ENCODE measurements at regions not wholly inside any gene's neighbourhood (a gene's known extent, or its start where the extent isn't known, plus 50 kb on each side); places are given as distances from the start of the nearest gene placed in this dataset.
"Not testable (repeated sequence)": the region's sequence is repeated elsewhere in the genome, so short reads cannot be mapped to it uniquely, and the experiment has no call there.

DNA sequence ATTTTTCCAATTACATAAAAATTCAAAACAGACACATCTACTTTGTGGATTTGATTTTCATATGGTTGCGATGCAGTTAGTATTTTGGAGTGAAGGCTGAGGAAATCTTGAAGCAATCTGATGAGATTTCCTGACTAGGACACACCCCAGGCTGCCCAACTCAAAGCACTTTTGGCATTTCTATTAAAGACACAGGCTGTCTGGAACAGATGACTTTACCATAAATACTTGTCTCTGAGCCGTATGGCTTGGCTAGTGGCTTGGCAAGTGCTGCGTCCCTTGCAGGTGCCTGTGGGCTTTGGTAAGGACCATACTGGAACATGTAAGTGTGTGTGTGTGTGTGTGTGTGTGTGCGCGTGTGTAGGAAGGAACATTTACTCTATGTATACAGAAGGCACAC, 218.8 kb downstream of the FGF9 start:
- H3K79me1 ChIP-seq (ENCODE audit: insufficient read depth, low read depth, low read length, poor library complexity, severe bottlenecking) = no peaks in the 10 kb centered on the region
- no peak overlapping the region for H3K23ac ChIP-seq (ENCODE audit: insufficient read length, low read depth, low read length)
- no peaks in the 10 kb centered on the region for H3K9me3 ChIP-seq (ENCODE audit: control insufficient read depth, low read depth, low read length)
- no peak overlapping the region for H2BK12ac ChIP-seq (ENCODE audit: insufficient read length, low read depth, low read length)
- H3K4me1 ChIP-seq (ENCODE audit: insufficient read depth, low read length) = no peaks in the 10 kb centered on the region
- H3T11ph ChIP-seq (ENCODE audit: low read length) = no peak overlapping the region
- no peak overlapping the region for H3K56ac ChIP-seq (ENCODE audit: insufficient read length, low read depth, low read length)
- H3K4me1 Mint-ChIP-seq = peaks cover 4 to 5% of the 10 kb centered on the region in 2 experiments
- H4K91ac ChIP-seq (ENCODE audit: insufficient read length, low read depth, low read length) = no peak overlapping the region
- H3K27me3 ChIP-seq (ENCODE audit: insufficient read depth, low read length) = no peaks in the 10 kb centered on the region
- H3K18ac ChIP-seq (ENCODE audit: insufficient read length, low read depth, low read length) = no peak overlapping the region
- TF ChIP-seq CTCF (conservative IDR thresholded peaks at IDR 0.05) = no peak
- peaks cover 0 to 2% of the 10 kb centered on the region in 2 experiments; a peak in 2 of 5 replicates for H3K9me3 Mint-ChIP-seq
- no peaks in the 10 kb centered on the region for H3K27me3 Mint-ChIP-seq (ENCODE audit: low read depth)
- H3K14ac ChIP-seq (ENCODE audit: insufficient read depth, low read length) = no peak overlapping the region
- no peak overlapping the region for H3K27ac Mint-ChIP-seq
- no CpG with 5 or more reads among the region's 5 CpGs for WGBS (ENCODE audit: extremely low coverage, insufficient read length, low lambda C conversion rate)
- no peak overlapping the region for H3K27ac ChIP-seq (ENCODE audit: insufficient read length, low read depth, low read length)
- H2AFZ ChIP-seq (ENCODE audit: low read length) = no peak overlapping the region
- H4K20me1 ChIP-seq (ENCODE audit: control insufficient read depth, insufficient read depth, insufficient read length) = no peaks in the 10 kb centered on the region
- no peak overlapping the region for H2AK5ac ChIP-seq (ENCODE audit: insufficient read length, low read length)
- no peak overlapping the region for H3K4me3 Mint-ChIP-seq
- H3K4ac ChIP-seq (ENCODE audit: low read depth, low read length) = no peak overlapping the region
- no peak overlapping the region for H4K5ac ChIP-seq (ENCODE audit: insufficient read length, low read depth, low read length)
- H3K23me2 ChIP-seq (ENCODE audit: insufficient read length, low read depth, low read length, poor library complexity, severe bottlenecking) = no peaks in the 10 kb centered on the region
- no peak overlapping the region for H3K4me2 ChIP-seq (ENCODE audit: insufficient read depth, insufficient read length, low read length)
- no peaks in the 10 kb centered on the region for H3K36me3 Mint-ChIP-seq (ENCODE audit: insufficient read depth in 1 of 3, low read depth in 3 of 3)
- H2BK120ac ChIP-seq (ENCODE audit: low read depth, low read length, poor library complexity, severe bottlenecking) = no peak overlapping the region
- no peak overlapping the region for H2BK20ac ChIP-seq (ENCODE audit: low read depth, low read length, poor library complexity, severe bottlenecking)
- no peak overlapping the region for H3K9ac ChIP-seq (ENCODE audit: extremely low read depth, insufficient read length, low read length)
- no peak overlapping the region for H4K8ac ChIP-seq (replicated peaks; ENCODE audit: insufficient read length, low read depth, low read length)
- no peak for DNase-seq
- H2BK5ac ChIP-seq (ENCODE audit: insufficient read length, low read length) = no peak overlapping the region
- H3K79me2 ChIP-seq (ENCODE audit: insufficient read depth, low read length) = no peaks in the 10 kb centered on the region
- H2BK15ac ChIP-seq (ENCODE audit: low read depth, low read length) = no peak overlapping the region

- H3K27me3 ChIP-seq (ENCODE audit: insufficient read depth, low read length); H3K36me3 Mint-ChIP-seq (ENCODE audit: insufficient read depth in 1 of 3, low read depth in 3 of 3); H3K23ac ChIP-seq (ENCODE audit: insufficient read length, low read depth, low read length); H2BK15ac ChIP-seq (ENCODE audit: low read depth, low read length); H3K4me1 ChIP-seq (ENCODE audit: insufficient read depth, low read length); H4K20me1 ChIP-seq (ENCODE audit: control insufficient read depth, insufficient read depth, insufficient read length); H3K23me2 ChIP-seq (ENCODE audit: insufficient read length, low read depth, low read length, poor library complexity, severe bottlenecking); H3K79me2 ChIP-seq (ENCODE audit: insufficient read depth, low read length); H2BK5ac ChIP-seq (ENCODE audit: insufficient read length, low read length); H3K4me2 ChIP-seq (ENCODE audit: insufficient read depth, insufficient read length, low read length); H3K4me3 Mint-ChIP-seq; H2BK20ac ChIP-seq (ENCODE audit: low read depth, low read length, poor library complexity, severe bottlenecking); H3K4me1 Mint-ChIP-seq; H3K9me3 ChIP-seq (ENCODE audit: control insufficient read depth, low read depth, low read length); H3K4ac ChIP-seq (ENCODE audit: low read depth, low read length); H2AFZ ChIP-seq (ENCODE audit: low read length); H4K5ac ChIP-seq (ENCODE audit: insufficient read length, low read depth, low read length); H3T11ph ChIP-seq (ENCODE audit: low read length); H3K18ac ChIP-seq (ENCODE audit: insufficient read length, low read depth, low read length); H3K9ac ChIP-seq (ENCODE audit: extremely low read depth, insufficient read length, low read length); H3K79me1 ChIP-seq (ENCODE audit: insufficient read depth, low read depth, low read length, poor library complexity, severe bottlenecking); H3K14ac ChIP-seq (ENCODE audit: insufficient read depth, low read length); H2BK12ac ChIP-seq (ENCODE audit: insufficient read length, low read depth, low read length); H3K56ac ChIP-seq (ENCODE audit: insufficient read length, low read depth, low read length); DNase-seq; H3K27ac Mint-ChIP-seq; H2AK5ac ChIP-seq (ENCODE audit: insufficient read length, low read length); H3K27ac ChIP-seq (ENCODE audit: insufficient read length, low read depth, low read length); H4K91ac ChIP-seq (ENCODE audit: insufficient read length, low read depth, low read length); H4K8ac ChIP-seq (replicated peaks; ENCODE audit: insufficient read length, low read depth, low read length); H3K9me3 Mint-ChIP-seq; H3K27me3 Mint-ChIP-seq (ENCODE audit: low read depth); H2BK120ac ChIP-seq (ENCODE audit: low read depth, low read length, poor library complexity, severe bottlenecking): not testable (repeated sequence)
Observed at GRCh38 chr13:21890220-21890619, 219.3 kb downstream of the FGF9 start.
